22Rv1 (cell line): ENCODE measurements at regions not wholly inside any gene's neighbourhood (a gene's known extent, or its start where the extent isn't known, plus 50 kb on each side); places are given as distances from the start of the nearest gene placed in this dataset.
"Not testable (repeated sequence)": the region's sequence is repeated elsewhere in the genome, so short reads cannot be mapped to it uniquely, and the experiment has no call there.

Experiments
- H3K27ac ChIP-seq: fragments of 450-650 bp; 2 replicates; pipeline ENCODE4 v1.5.1; 2017
- CTCF ChIP-seq: fragments of 450-650 bp; IDR thresholded peaks from 2 replicates; pipeline ENCODE4 v1.5.1; 2017; ENCODE audit warnings: mild to moderate bottlenecking
- ZFX ChIP-seq: fragments of 450-650 bp; IDR thresholded peaks from 2 replicates; pipeline ENCODE4 v1.6.1; 2017; ENCODE audit warnings: antibody characterized with exemption, borderline replicate concordance

GRCh38 chr3:88997260-88997659 is 110.2 kb upstream of the EPHA3 start:
- H3K27ac ChIP-seq = no peak overlapping the region
- no peak for TF ChIP-seq ZFX

GRCh38 chr3:89000886-89001285 is 106.5 kb upstream of the EPHA3 start:
- TF ChIP-seq ZFX = no peak
- TF ChIP-seq CTCF = no peak
- no peak overlapping the region for H3K27ac ChIP-seq

DNA sequence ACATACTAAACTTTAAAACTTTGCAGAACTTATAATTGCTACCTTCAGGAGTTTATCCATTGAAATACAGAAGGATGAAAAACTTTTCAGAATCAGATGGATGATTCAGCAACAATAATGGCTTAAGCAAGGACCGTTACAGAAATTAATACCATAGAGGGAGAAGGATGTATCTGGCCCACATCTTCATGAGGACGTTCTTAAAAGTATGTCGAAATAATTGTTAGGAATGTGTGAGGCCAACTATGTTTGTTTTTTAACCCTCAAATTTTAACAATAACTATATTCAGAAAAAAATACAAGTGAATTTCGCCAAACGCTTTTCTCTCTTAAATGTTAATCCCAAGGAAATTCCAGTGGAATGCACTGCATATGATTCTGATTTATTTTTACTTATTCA is 105.2 kb upstream of the EPHA3 start:
- no peak for TF ChIP-seq ZFX
- TF ChIP-seq CTCF = no peak
- H3K27ac ChIP-seq = no peak overlapping the region

DNA sequence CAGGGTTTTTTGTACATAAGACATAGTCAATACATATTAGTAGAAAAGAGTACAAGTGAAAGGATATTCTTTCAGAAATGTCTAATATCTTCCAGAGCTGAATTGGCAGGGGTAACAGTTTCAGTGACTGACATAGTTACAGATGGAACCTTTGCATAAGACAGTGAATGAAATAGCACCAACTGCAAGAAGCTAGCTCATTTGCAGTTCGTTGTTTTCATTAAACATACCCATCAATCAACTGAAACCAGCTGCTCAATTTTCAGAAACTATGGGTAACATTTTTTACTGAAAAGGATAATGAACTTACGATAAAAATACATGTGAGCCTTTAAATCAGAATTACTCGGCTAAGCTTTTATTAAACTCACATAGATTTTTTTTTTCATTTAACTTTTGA is 93.9 kb upstream of the EPHA3 start:
- no peak overlapping the region for H3K27ac ChIP-seq
- TF ChIP-seq ZFX = no peak
- TF ChIP-seq CTCF = no peak

- no peak for TF ChIP-seq ZFX
- no peak for TF ChIP-seq CTCF
- H3K27ac ChIP-seq = no peak overlapping the region
Measured at GRCh38 chr3:89017531-89017930, 89.9 kb upstream of the EPHA3 start.

- no peak overlapping the region for H3K27ac ChIP-seq
- TF ChIP-seq CTCF = no peak
- TF ChIP-seq ZFX = no peak
Measured at GRCh38 chr3:89025185-89025584, 82.2 kb upstream of the EPHA3 start.

GRCh38 chr3:89032346-89033013 is 74.9 kb upstream of the EPHA3 start:
- TF ChIP-seq ZFX = no peak
- no peak for TF ChIP-seq CTCF
- no peak overlapping the region for H3K27ac ChIP-seq

DNA sequence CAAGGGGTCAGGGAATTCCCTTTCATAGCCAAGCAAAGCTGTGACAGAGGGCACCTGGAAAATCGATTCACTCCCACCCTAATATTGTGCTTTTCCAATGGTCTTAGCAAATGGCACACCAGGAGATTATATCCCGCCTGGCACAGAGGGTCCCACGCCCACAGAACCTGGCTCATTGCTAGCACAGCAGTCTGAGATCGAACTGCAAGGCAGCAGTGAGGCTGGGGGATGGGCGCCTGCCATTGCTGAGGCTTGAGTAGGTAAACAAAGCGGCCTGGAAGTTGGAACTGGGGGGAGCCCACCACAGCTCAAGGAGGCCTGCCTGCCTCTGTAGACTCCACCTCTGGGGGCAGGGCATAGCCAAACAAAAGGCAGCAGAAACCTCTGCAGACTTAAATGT is 72.7 kb upstream of the EPHA3 start:
- H3K27ac ChIP-seq = not testable (repeated sequence)

DNA sequence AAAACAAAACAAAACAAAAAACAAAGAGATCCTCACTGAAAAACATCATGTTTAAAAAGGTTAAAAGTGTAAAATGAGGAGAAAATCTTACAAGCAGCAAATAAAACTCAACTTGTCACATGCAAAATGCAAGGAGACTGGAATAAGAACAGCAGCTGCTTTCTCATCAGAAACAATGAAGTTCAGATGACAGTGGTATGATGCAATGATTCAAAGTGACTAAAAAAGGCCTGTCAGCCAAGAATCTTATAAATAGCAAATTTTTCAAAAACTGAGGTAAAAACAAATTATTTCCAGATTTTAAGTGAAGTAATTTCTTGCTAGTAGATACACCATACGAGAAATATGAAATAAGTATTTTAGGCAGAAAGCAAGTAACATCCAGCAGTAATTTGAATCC is 68.6 kb upstream of the EPHA3 start:
- no peak overlapping the region for H3K27ac ChIP-seq

More for the DNA sequence above, 68.6 kb upstream of the EPHA3 start:
- TF ChIP-seq CTCF = no peak
- no peak for TF ChIP-seq ZFX
